ENCODE measurements at regions not wholly inside any gene's neighbourhood (a gene's known extent, or its start where the extent isn't known, plus 50 kb on each side); places are given as distances from the start of the nearest gene placed in this dataset.

- Histone ChIP-seq H3K36me3 (replicated peaks; ENCODE audit: insufficient read depth, low read length) (no peaks in the 10 kb centered on the region), H2AFZ (ENCODE audit: low read length) (no peak overlapping the region), H3K4me3 (ENCODE audit: low read length) (no peak overlapping the region), H3F3A (ENCODE audit: insufficient read depth, low read length) (no peaks in the 10 kb centered on the region), H3K27me3 (replicated peaks; ENCODE audit: insufficient read depth, low read length) (no peaks in the 10 kb centered on the region), H3K79me2 (ENCODE audit: low read length) (no peaks in the 10 kb centered on the region), H3K4me1 (ENCODE audit: low read length) (no peaks in the 10 kb centered on the region), H3K27ac (ENCODE audit: low read length) (no peak overlapping the region), H3K9ac (ENCODE audit: low read length) (no peak overlapping the region), H3K9me2 (replicated peaks; ENCODE audit: insufficient read depth, low read length) (no peaks in the 10 kb centered on the region), H4K20me1 (ENCODE audit: insufficient read depth, low read length) (no peaks in the 10 kb centered on the region), H3K4me2 (ENCODE audit: low read depth, low read length) (no peak overlapping the region), H3K9me3 (replicated peaks; ENCODE audit: insufficient read depth, low read length) (no peaks in the 10 kb centered on the region)
- no peak for DNase-seq
- TF ChIP-seq CTCF (IDR thresholded peaks at IDR 0.05; ENCODE audit: low read length) (no peak), EZH2 (optimal IDR thresholded peaks at IDR 0.05; ENCODE audit: low read depth, low read length) (no peak), EZH2phosphoT487 (IDR thresholded peaks at IDR 0.05; ENCODE audit: low read length) (no peak)
Measured at GRCh38 chr2:199160677-199161465, 296.9 kb downstream of the SATB2 start.

DNA sequence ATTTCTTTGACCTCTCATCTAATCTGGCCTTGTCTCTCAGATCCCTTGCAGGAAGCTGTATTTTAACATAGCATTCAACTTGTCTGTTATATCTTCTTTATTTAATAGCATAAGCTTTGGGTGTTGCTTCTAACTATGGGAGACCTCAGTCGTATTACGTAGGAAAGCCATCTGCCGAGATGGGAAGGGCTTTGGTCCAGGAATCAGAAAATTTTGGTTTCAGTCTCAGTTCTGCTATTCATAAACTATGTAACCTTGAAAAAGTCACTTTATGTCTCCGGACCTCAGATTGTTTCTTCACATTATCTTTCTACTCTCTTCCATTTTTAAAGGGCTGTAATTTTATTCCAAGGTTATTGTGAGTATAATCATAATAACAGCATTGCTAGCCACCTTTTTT lies 297.7 kb downstream of the SATB2 start:
- Histone ChIP-seq H2AFZ (ENCODE audit: low read length) (no peak overlapping the region), H3K27me3 (replicated peaks; ENCODE audit: insufficient read depth, low read length) (no peaks in the 10 kb centered on the region), H3K4me2 (ENCODE audit: low read depth, low read length) (no peak overlapping the region), H3K9me3 (replicated peaks; ENCODE audit: insufficient read depth, low read length) (no peaks in the 10 kb centered on the region), H3K4me3 (ENCODE audit: low read length) (no peak overlapping the region), H3K9me2 (replicated peaks; ENCODE audit: insufficient read depth, low read length) (no peaks in the 10 kb centered on the region), H3K9ac (ENCODE audit: low read length) (no peak overlapping the region), H3K36me3 (replicated peaks; ENCODE audit: insufficient read depth, low read length) (no peaks in the 10 kb centered on the region), H3K4me1 (ENCODE audit: low read length) (no peaks in the 10 kb centered on the region), H3K27ac (ENCODE audit: low read length) (no peak overlapping the region), H3F3A (ENCODE audit: insufficient read depth, low read length) (no peaks in the 10 kb centered on the region), H3K79me2 (ENCODE audit: low read length) (no peaks in the 10 kb centered on the region), H4K20me1 (ENCODE audit: insufficient read depth, low read length) (no peaks in the 10 kb centered on the region)
- DNase-seq: no peak
- TF ChIP-seq EZH2 (optimal IDR thresholded peaks at IDR 0.05; ENCODE audit: low read depth, low read length) (no peak), CTCF (IDR thresholded peaks at IDR 0.05; ENCODE audit: low read length) (no peak), EZH2phosphoT487 (IDR thresholded peaks at IDR 0.05; ENCODE audit: low read length) (no peak)

DNA sequence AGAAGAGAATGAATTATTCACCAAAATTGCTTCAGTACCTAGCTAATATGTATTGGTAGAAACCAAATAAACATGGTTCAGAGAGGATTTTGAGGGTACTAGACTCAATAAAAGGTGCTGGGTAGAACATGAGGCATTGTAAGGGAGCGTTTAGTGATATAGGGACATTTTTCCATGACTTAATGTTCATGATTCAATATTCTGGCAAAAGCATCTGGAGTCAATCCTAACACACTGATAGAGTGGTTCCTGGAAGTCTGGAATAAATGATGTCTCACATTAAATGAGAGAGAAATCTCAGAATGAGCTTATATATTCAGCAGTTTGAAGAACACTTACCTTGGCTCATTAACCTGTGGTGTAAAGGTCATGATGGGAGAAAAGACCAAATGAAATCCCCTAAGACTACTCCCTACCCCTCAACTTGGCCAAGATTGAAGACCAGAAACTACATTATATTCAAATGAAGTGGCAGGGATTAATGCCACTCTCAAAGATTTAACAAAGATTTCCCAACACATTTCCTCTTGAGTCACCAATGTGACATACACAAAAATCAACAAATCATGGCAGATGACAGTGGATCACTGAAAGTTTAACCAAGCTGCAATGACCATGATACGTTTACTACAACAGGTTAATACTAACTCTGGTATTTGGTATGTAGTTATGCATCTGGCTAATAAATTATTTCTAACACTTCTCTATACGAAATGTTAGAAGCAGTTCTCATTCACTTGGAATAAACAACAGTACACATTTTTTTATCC lies 309.5 kb downstream of the SATB2 start:
- no peak overlapping the region for H3K9ac ChIP-seq (ENCODE audit: low read length)
- no peak overlapping the region for H2AFZ ChIP-seq (ENCODE audit: low read length)
- no peak overlapping the region for H3K27ac ChIP-seq (ENCODE audit: low read length)
- H3K4me2 ChIP-seq (ENCODE audit: low read depth, low read length): no peak overlapping the region
- H3K36me3 ChIP-seq (replicated peaks; ENCODE audit: insufficient read depth, low read length): no peaks in the 10 kb centered on the region
- H4K20me1 ChIP-seq (ENCODE audit: insufficient read depth, low read length): no peaks in the 10 kb centered on the region
- no peak for DNase-seq
- H3K27me3 ChIP-seq (replicated peaks; ENCODE audit: insufficient read depth, low read length): no peaks in the 10 kb centered on the region
- H3F3A ChIP-seq (ENCODE audit: insufficient read depth, low read length): no peaks in the 10 kb centered on the region
- TF ChIP-seq EZH2 (optimal IDR thresholded peaks at IDR 0.05; ENCODE audit: low read depth, low read length) (no peak), EZH2phosphoT487 (IDR thresholded peaks at IDR 0.05; ENCODE audit: low read length) (no peak), CTCF (IDR thresholded peaks at IDR 0.05; ENCODE audit: low read length) (no peak)
- no peaks in the 10 kb centered on the region for H3K9me2 ChIP-seq (replicated peaks; ENCODE audit: insufficient read depth, low read length)
- no peaks in the 10 kb centered on the region for H3K9me3 ChIP-seq (replicated peaks; ENCODE audit: insufficient read depth, low read length)
- no peaks in the 10 kb centered on the region for H3K79me2 ChIP-seq (ENCODE audit: low read length)
- no peaks in the 10 kb centered on the region for H3K4me1 ChIP-seq (ENCODE audit: low read length)
- no peak overlapping the region for H3K4me3 ChIP-seq (ENCODE audit: low read length)
